ENCODE measurements at regions not wholly inside any gene's neighbourhood (a gene's known extent, or its start where the extent isn't known, plus 50 kb on each side); places are given as distances from the start of the nearest gene placed in this dataset.

GRCh38 chr6:82629921-82630320 is 266.3 kb downstream of the TPBG start:
- no peaks in the 10 kb centered on the region for H3K27me3 Mint-ChIP-seq (ENCODE audit: low read depth in 3 of 3)
- Histone ChIP-seq H3K9ac (ENCODE audit: insufficient read depth, low read length, poor library complexity, severe bottlenecking) (no peak overlapping the region), H2AFZ (ENCODE audit: insufficient read depth, low read depth, low read length, poor library complexity, severe bottlenecking) (no peak overlapping the region), H4K20me1 (ENCODE audit: insufficient read depth, low read length) (no peaks in the 10 kb centered on the region), H3K79me2 (ENCODE audit: insufficient read depth, low read length) (no peaks in the 10 kb centered on the region), H3K27me3 (ENCODE audit: control insufficient read depth in 2 of 2, insufficient read depth in 2 of 2, low read length in 2 of 2) (no peaks in the 10 kb centered on the region), H3K4me2 (replicated peaks; ENCODE audit: extremely low read depth, low read length, poor library complexity, severe bottlenecking) (no peak overlapping the region), H3K4me1 (ENCODE audit: control insufficient read depth in 1 of 2, insufficient read depth in 2 of 2, low read length in 2 of 2) (no peaks in the 10 kb centered on the region), H3K4me3 (replicated peaks in 1 of 3; ENCODE audit: low read depth in 2 of 3, low read length in 3 of 3) (no peak overlapping the region), H3K27ac (ENCODE audit: low read depth in 1 of 2, low read length in 2 of 2) (no peak overlapping the region), H3K9me3 (replicated peaks in 1 of 2; ENCODE audit: control insufficient read depth in 1 of 2, insufficient read depth in 1 of 2, low read length in 2 of 2) (peaks cover 0 to 4% of the 10 kb centered on the region in 2 donors), H3K36me3 (replicated peaks in 1 of 2; ENCODE audit: control insufficient read depth in 1 of 2, insufficient read depth in 2 of 2, low read length in 2 of 2) (no peaks in the 10 kb centered on the region)
- DNase-seq: no peak
- peaks cover 4 to 20% (median 7%) of the 10 kb centered on the region in 7 donors for H3K9me3 Mint-ChIP-seq
- TF ChIP-seq CTCF (IDR thresholded peaks at IDR 0.05): no peak
- no peak overlapping the region for H3K4me3 Mint-ChIP-seq
- no CpG with 5 or more reads among the region's 3 CpGs for WGBS (ENCODE audit: insufficient coverage)
- no peak overlapping the region for H3K27ac Mint-ChIP-seq
- H3K36me3 Mint-ChIP-seq: no peaks in the 10 kb centered on the region
- H3K4me1 Mint-ChIP-seq: no peaks in the 10 kb centered on the region
- intact Hi-C loops (cut with micrococcal nuclease): no loop called here

- Mint-ChIP-seq H3K4me1 (no peaks in the 10 kb centered on the region), H3K9me3 (peaks cover 3 to 12% (median 7%) of the 10 kb centered on the region in 7 donors), H3K36me3 (no peaks in the 10 kb centered on the region), H3K27me3 (ENCODE audit: low read depth in 3 of 3) (no peaks in the 10 kb centered on the region), H3K27ac (no peak overlapping the region), H3K4me3 (no peak overlapping the region)
- H3K4me3 ChIP-seq (replicated peaks in 1 of 3; ENCODE audit: low read depth in 2 of 3, low read length in 3 of 3): no peak overlapping the region
- no peaks in the 10 kb centered on the region for H3K79me2 ChIP-seq (ENCODE audit: insufficient read depth, low read length)
- intact Hi-C loops (cut with micrococcal nuclease): no loop called here
- DNase-seq: no peak
- no peak overlapping the region for H3K27ac ChIP-seq (ENCODE audit: low read depth in 1 of 2, low read length in 2 of 2)
- no peaks in the 10 kb centered on the region for H3K4me1 ChIP-seq (ENCODE audit: control insufficient read depth in 1 of 2, insufficient read depth in 2 of 2, low read length in 2 of 2)
- no peaks in the 10 kb centered on the region for H3K36me3 ChIP-seq (replicated peaks in 1 of 2; ENCODE audit: control insufficient read depth in 1 of 2, insufficient read depth in 2 of 2, low read length in 2 of 2)
- TF ChIP-seq CTCF (IDR thresholded peaks at IDR 0.05): no peak
- H3K4me2 ChIP-seq (replicated peaks; ENCODE audit: extremely low read depth, low read length, poor library complexity, severe bottlenecking): no peak overlapping the region
- H3K9me3 ChIP-seq (replicated peaks in 1 of 2; ENCODE audit: control insufficient read depth in 1 of 2, insufficient read depth in 1 of 2, low read length in 2 of 2): no peaks in the 10 kb centered on the region
- H3K27me3 ChIP-seq (ENCODE audit: control insufficient read depth in 2 of 2, insufficient read depth in 2 of 2, low read length in 2 of 2): no peaks in the 10 kb centered on the region
- no CpG with 5 or more reads among the region's 1 CpG for WGBS (ENCODE audit: insufficient coverage)
- H3K9ac ChIP-seq (ENCODE audit: insufficient read depth, low read length, poor library complexity, severe bottlenecking): no peak overlapping the region
- no peaks in the 10 kb centered on the region for H4K20me1 ChIP-seq (ENCODE audit: insufficient read depth, low read length)
- H2AFZ ChIP-seq (ENCODE audit: insufficient read depth, low read depth, low read length, poor library complexity, severe bottlenecking): no peak overlapping the region
These were observed 278.1 kb downstream of the TPBG start for GRCh38 chr6:82641677-82642076.
